Islet precursor cell (in vitro differentiated cells): ENCODE measurements at regions not wholly inside any gene's neighbourhood (a gene's known extent, or its start where the extent isn't known, plus 50 kb on each side); places are given as distances from the start of the nearest gene placed in this dataset.
"Not testable (repeated sequence)": the region's sequence is repeated elsewhere in the genome, so short reads cannot be mapped to it uniquely, and the experiment has no call there.

Experiments used
- DNase-seq: peaks from one replicate; pipeline ENCODE4 v3.0.0-alpha.2; 2018

DNA sequence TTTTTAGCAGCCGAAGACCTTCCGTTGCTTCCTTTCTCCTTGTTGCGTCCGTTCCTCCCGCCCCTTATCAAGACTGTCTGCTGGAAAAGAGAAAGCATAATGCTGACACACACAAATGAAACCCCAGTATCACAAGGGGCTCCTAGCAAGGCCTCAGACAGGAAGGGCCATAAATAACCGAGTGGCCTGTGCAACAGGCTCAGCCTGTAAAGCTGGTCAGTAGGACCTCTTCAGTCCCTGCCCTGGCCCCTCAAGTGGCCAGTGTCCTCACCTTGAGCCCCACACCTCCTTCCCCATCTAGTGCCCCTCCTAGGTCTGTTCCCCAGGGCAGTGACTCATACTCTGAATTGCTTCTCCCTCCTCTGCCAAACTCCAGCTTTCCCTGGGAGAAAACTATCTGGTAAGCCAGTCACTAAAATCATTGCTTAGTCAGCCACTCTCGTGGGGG lies 174.6 kb upstream of the IL12B start:
- DNase-seq = peak; percentile 95

DNA sequence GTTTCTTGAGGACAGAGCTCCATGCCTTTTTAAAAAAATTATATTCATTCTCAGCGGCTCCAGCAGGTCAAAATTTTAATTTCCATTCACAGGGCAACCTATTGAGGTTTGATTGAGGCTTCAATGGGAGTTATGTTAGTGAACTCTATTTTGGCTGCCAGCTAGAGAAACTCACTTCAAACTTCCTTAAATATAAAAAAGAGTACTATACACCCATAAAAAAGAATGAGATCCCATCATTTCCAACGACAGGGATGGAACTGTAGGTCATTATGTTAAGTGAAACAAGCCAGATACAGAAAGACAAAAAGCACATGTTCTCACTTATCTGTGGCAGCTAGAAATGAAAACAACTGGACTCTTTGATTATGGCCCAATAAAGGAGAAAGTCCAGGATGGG lies 176.8 kb upstream of the IL12B start:
- DNase-seq = no peak

GRCh38 chr5:159507661-159508060 lies 177.4 kb upstream of the IL12B start:
- no peak for DNase-seq

DNA sequence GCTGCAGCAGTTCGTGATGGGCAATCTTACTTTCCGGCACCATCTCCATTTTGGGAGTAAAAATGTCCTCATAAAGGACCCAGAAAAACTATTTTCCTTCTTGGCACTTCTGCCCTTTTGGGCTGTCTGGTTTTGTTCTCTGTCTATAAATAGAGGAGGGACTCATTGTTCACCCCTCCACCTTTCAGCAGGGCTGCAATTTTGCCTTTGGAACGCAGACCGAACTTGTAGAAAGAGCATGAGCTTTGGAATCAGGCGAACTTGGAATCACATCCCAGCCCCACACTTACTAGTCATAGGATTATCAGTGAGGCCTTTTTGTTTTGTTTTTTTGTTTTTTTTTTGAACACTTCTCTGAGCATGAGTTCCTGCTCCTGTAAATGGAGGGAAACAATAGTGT lies 178.1 kb upstream of the IL12B start:
- no peak for DNase-seq

- no peak for DNase-seq
These were observed 178.8 kb upstream of the IL12B start for GRCh38 chr5:159509002-159509660.

- peak; percentile 99 for DNase-seq
These were observed 180.0 kb upstream of the IL12B start for GRCh38 chr5:159510282-159510681.

DNA sequence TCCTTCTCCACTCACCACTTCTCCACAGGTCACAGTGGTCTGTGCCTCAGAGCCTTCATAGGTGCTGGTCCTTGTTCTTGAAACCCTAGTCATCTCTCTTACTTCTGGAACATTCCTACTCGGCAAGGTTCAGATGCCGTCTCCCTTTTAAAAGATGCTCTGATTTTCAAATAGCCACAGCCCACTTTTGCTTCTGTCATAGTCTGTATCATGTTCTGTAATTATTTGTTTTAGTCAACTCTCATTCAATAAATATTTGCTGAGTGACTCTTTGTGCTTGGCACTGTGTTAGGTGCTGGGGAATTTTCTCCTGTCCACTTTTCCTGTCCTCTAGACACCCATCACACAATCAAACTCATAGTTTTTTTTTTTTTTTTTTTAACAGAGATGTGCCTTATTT lies 181.3 kb upstream of the IL12B start:
- no peak for DNase-seq

DNA sequence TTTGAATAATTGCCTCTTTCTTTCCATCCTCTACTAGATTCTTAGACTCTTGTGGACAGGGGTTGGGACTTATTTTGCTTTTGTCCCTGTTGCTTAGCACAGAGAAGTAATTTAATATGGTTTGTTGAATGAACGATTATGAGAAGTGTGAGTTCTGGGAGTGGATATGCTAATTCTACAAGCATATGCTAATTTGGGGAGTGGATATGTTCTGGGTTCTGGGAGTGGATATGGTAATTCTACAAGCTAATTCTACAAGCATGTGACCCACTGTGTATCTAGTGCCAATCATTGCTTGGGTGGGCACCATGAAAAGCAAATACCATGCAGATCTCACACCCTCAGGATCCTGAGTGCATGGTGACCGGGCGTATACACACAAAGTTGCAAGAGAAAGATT lies 181.8 kb upstream of the IL12B start:
- DNase-seq = no peak

GRCh38 chr5:159514229-159514810 lies 184.0 kb upstream of the IL12B start:
- peak; percentile 72 for DNase-seq

- no peak for DNase-seq
These were observed 184.9 kb upstream of the IL12B start for GRCh38 chr5:159515197-159515596.

DNA sequence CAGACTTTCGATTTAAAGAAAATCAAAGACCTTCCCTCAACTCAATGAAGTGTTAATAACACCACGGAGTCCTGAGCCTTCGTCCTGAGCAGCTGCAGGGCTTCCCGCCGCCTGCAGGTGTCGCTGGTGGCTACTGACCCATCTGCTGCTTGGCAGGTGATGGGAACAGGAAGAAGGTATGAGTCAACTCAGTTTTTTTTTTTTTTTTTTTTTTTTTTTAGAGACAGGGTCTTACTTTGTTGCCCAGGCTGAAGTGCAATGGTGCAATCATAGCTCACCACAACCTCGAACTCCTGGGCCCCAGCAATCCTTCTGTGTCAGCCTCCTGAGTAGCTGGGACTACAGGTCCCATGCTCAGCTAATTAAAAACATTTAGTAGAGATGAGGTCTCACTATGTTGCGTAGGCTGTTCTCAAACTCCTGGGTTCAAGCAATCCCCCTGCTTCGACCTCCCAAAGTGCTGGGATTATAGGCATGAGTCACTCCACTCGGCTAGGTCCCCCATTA lies 185.7 kb upstream of the IL12B start:
- peak; percentile 90 for DNase-seq

GRCh38 chr5:159518371-159518770 lies 188.1 kb upstream of the IL12B start:
- DNase-seq = peak; percentile 58

- DNase-seq = no peak
These were observed 189.1 kb upstream of the IL12B start for GRCh38 chr5:159519365-159519764.

DNA sequence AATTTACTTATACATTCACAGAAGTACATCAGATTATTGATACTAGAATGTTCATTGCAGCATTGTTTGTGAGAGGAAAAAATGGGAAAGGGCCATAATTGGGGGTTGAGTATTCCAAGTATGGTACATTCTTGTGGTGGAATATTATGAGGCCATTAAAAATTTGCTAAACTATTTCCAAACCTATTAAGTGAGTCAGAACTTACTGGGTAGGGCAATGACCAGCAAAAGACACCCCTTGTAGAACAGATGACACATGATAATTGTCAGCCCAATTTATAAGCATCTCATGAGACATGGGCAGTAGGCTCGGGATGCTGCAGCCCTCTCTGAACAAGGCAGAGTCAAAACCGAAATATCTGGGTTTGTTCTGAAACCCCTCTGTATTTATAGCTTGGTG lies 192.6 kb upstream of the IL12B start:
- DNase-seq = no peak

DNA sequence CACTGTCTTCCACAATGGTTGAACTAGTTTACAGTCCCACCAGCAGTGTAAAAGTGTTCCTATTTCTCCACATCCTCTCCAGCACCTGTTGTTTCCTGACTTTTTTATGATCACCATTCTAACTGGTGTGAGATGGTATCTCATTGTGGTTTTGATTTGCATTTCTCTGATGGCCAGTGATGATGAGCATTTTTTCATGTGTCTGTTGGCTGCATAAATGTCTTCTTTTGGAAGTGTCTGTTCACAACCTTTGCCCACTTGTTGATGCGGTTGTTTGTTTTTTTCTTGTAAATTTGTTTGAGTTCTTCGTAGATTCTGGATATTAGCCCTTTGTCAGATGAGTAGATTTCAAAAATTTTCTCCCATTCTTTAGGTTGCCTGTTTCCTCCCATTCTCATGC lies 194.0 kb upstream of the IL12B start:
- not testable (repeated sequence) for DNase-seq

DNA sequence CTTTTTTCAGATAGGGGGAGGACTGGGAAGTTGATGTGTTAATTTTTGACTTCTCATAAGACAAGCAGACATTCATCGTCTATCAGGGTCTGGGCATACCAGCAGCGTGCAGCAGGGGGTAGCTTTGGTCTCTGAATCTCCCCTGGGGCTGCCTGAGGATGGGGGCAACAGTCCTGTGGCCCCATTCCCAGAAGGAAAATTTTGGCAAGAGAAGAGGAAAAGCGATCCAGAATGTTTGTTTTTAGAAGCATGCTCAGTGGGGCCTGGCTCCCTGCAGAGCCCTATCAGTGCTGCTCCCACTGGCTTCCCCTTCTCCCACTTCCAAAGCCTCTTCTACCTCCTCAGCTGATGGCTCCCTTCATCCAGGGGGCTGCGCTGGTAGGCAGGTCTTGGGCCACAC lies 194.8 kb upstream of the IL12B start:
- no peak for DNase-seq

- no peak for DNase-seq
These were observed 197.4 kb upstream of the IL12B start for GRCh38 chr5:159527546-159528254.

DNA sequence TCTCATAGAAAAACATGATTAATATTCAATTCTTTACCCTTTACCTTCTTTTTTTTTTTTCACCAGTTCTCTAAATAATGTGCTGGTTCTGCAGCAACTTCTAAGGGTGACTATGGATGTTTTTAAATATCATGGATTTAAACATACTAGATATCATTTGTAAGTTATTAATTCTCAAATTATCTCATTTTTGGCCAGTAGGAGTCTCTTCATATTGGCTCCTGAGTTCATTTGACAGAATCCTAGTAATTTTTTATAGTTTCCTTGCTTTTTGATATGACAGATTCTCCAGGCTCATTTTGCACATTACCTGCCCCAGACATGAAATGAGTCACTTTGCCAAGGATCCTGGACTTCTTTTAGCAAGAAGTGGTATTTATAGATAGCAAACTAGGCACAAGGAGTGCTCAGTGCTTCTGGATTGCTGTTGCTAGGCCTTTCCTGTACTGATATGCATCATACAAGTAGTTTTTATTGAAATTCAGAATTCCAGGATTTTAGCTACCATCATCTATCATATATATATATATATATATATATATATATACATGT lies 201.3 kb upstream of the IL12B start:
- DNase-seq = no peak

DNA sequence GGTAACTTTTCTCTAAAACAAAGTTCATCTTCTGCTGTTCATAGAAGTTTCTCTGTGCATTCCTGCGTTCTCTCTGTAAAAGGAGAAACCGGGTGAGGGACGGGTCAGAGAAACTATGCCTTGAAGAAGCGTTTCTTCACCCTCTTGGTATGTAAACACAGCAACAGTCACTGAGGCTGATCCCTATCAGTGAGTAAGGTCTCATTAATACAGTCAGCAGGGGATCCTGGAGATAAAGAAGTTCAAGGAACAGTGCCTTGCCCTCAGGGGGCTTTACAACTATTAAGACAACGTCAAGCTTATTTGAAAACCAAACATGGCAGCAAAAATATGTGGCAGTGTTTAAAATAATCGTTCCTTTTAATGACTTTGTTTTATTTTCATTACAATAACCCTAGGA lies 202.9 kb upstream of the IL12B start:
- DNase-seq = peak; percentile 80

- DNase-seq = no peak
These were observed 205.9 kb upstream of the IL12B start for GRCh38 chr5:159536166-159536565.

DNA sequence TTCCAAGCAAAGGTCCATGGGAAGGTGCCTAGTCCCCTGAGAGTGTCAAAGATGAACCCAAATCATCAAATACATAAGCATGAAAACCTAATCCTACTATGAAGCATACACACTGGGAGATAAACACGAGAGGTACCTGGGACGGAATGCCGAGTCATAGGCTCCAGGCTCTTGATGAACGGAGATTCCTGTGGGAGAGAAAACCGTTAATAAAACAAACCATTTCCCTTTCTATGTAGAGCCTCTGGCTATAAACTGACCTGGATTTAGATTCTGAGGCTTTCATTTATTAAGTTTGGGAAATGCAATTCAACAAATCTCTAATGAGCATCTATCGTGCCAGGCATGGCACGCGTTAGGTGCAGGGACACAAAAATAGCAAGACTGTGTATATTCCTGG lies 206.4 kb upstream of the IL12B start:
- no peak for DNase-seq

- no peak for DNase-seq
These were observed 209.4 kb upstream of the IL12B start for GRCh38 chr5:159539678-159540077.

DNA sequence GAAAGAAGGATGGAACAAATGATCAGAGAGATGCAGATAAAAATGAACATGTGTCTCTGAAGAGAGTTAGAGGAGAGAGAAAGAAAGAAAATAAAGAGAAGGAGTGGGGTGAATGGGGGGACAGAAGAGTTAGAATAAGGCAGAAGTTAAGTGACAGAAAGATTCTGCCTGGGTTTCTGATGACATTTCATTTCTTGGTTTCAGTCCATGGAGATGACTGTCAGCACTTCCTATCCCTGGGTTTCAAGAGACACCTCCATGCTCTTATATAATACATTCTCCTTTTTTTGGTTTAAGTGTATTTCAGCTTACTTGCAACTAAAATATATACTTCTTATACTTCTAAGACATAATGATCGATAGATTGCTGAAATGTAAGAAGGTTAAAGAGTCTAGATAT lies 213.0 kb upstream of the IL12B start:
- DNase-seq = no peak

GRCh38 chr5:159545156-159545555 lies 214.9 kb upstream of the IL12B start:
- no peak for DNase-seq
